B cell (primary cell): ENCODE measurements at regions not wholly inside any gene's neighbourhood (a gene's known extent, or its start where the extent isn't known, plus 50 kb on each side); places are given as distances from the start of the nearest gene placed in this dataset.

Experiments used
- ATAC-seq: fragments of 200-7000 bp; cut with Tn5 transposase; one replicate; pipeline ENCODE4 v1.10.0; 2021; ENCODE audit warnings: low read depth, mild to moderate bottlenecking, moderate number of reproducible peaks, moderate library complexity
- CTCF ChIA-PET: fragments of 350-600 bp; sonication (Branson Sonifier 250); formaldehyde crosslinking; loops from one replicate; lab custom pipeline; 2021; ENCODE audit warnings: antibody characterized with exemption, inconsistent platforms; lab: Charles Lee
- POLR2A ChIA-PET: fragments of 350-600 bp; sonication (Branson Sonifier 250); formaldehyde crosslinking; loops from one replicate; lab custom pipeline; 2021; ENCODE audit warnings: antibody characterized with exemption; lab: Charles Lee
- DNase-seq: peaks from one replicate; pipeline ENCODE4 v3.0.0; 2013
- H2AFZ ChIP-seq: 2 replicates; pipeline ENCODE4 v1.6.1; 2012; ENCODE audit warnings: mild to moderate bottlenecking, low read depth, low read length; ENCODE audit not compliant: insufficient read depth, poor library complexity, severe bottlenecking
- H3K27ac ChIP-seq, 2 donors: 1 replicate in 1 of 2; 2 replicates in 1 of 2; pipeline ENCODE4 v1.5.1; 2012 to 2013; ENCODE audit warnings: low read length in 2 of 2, mild to moderate bottlenecking in 2 of 2, moderate library complexity in 1 of 2
- H3K27me3 ChIP-seq, 4 experiments: fragments of 200-600 bp in 1 of 4; sonication (generic) in 1 of 4; replicated peaks in 1 of 4; 1 replicate in 2 of 4; 2 replicates in 2 of 4; pipeline versions ENCODE4 v1.6.1 to v1.7.0; 2013 to 2016; ENCODE audit warnings: low read length in 3 of 4, mild to moderate bottlenecking in 2 of 4, mixed read lengths in 1 of 4, moderate library complexity in 1 of 4; ENCODE audit not compliant: insufficient read depth in 4 of 4, control insufficient read depth in 3 of 4; ENCODE audit errors: control extremely low read depth in 1 of 4
- H3K36me3 ChIP-seq, 2 experiments: replicated peaks in 1 of 2; 1 replicate in 1 of 2; 2 replicates in 1 of 2; pipeline versions ENCODE4 v1.6.1 to v1.7.1; 2013; ENCODE audit warnings: low read length in 1 of 2; ENCODE audit not compliant: insufficient read depth in 2 of 2, control insufficient read depth in 1 of 2; ENCODE audit errors: control extremely low read depth in 1 of 2, extremely low read depth in 1 of 2
- H3K4me1 ChIP-seq, 2 donors: fragments of 200-600 bp in 1 of 2; sonication (generic) in 1 of 2; 1 replicate in 1 of 2; 2 replicates in 1 of 2; pipeline versions ENCODE4 v1.5.1 to v1.6.1; 2013 to 2017; ENCODE audit warnings: low read length in 2 of 2; ENCODE audit not compliant: control insufficient read depth in 2 of 2, insufficient read depth in 2 of 2
- H3K4me2 ChIP-seq: replicated peaks from 2 replicates; pipeline ENCODE3; 2012; ENCODE audit warnings: mild to moderate bottlenecking, low read depth, low read length; ENCODE audit not compliant: poor library complexity, severe bottlenecking
- H3K4me3 ChIP-seq, 5 experiments: fragments of 200-600 bp in 1 of 5; sonication (generic) in 1 of 5; 1 replicate in 3 of 5; 2 replicates in 2 of 5; pipeline versions ENCODE4 v1.5.1 to v1.7.0; 2011 to 2016; ENCODE audit warnings: low read length in 4 of 5, mild to moderate bottlenecking in 4 of 5, low read depth in 2 of 5, control low read depth in 1 of 5, moderate library complexity in 1 of 5; ENCODE audit not compliant: insufficient read depth in 1 of 5; ENCODE audit errors: control extremely low read depth in 1 of 5, extremely low read depth in 1 of 5
- H3K79me2 ChIP-seq: fragments of 200-600 bp; sonication (generic); one replicate; pipeline ENCODE4 v1.6.0; 2016; ENCODE audit warnings: low read length; ENCODE audit not compliant: control insufficient read depth, insufficient read depth
- H3K9ac ChIP-seq: fragments of 200-600 bp; sonication (generic); 2 replicates; pipeline ENCODE4 v1.6.1; 2017; ENCODE audit warnings: mild to moderate bottlenecking, low read length, moderate library complexity
- H3K9me3 ChIP-seq, 3 donors: one replicate each; pipeline versions ENCODE4 v1.6.1 to v1.7.1; 2013; ENCODE audit warnings: low read length in 2 of 3; ENCODE audit not compliant: control insufficient read depth in 2 of 3, insufficient read depth in 1 of 3; ENCODE audit errors: control extremely low read depth in 1 of 3
- H4K20me1 ChIP-seq: 2 replicates; pipeline ENCODE4 v1.6.0; 2012; ENCODE audit warnings: mild to moderate bottlenecking, low read length; ENCODE audit not compliant: insufficient read depth, control insufficient read depth, poor library complexity, severe bottlenecking
- H3K27ac Mint-ChIP-seq: one replicate; pipeline ENCODE4 v1.8.0; 2021; ENCODE audit warnings: mixed read lengths
- H3K27me3 Mint-ChIP-seq: one replicate; pipeline ENCODE4 v1.8.0; 2021; ENCODE audit warnings: mixed read lengths
- H3K4me1 Mint-ChIP-seq: one replicate; pipeline ENCODE4 v1.8.0; 2021; ENCODE audit warnings: mixed read lengths
- H3K4me3 Mint-ChIP-seq: one replicate; pipeline ENCODE4 v1.8.0; 2021; ENCODE audit warnings: mixed read lengths
- H3K9me3 Mint-ChIP-seq: one replicate; pipeline ENCODE4 v1.8.0; 2022; ENCODE audit warnings: mixed read lengths; ENCODE audit not compliant: insufficient read depth
- EZH2 ChIP-seq: IDR thresholded peaks from 2 replicates; pipeline ENCODE4 v1.6.1; 2012; ENCODE audit warnings: borderline replicate concordance, low read depth, mild to moderate bottlenecking, moderate library complexity, low read length; ENCODE audit not compliant: insufficient read depth, poor library complexity, severe bottlenecking
- WGBS: methylation state at CpG from one replicate; pipeline ENCODE4 v1.1.5; 2013; ENCODE audit warnings: missing lambda C conversion rate; ENCODE audit not compliant: insufficient coverage; 5-methylcytosine and 5-hydroxymethylcytosine counted together
- intact Hi-C: fragments of 100-400 bp; cut with micrococcal nuclease; formaldehyde crosslinking; loops from one replicate; pipeline ENCODE4 v1.10.0; 2022
- TF ChIP-seq, protein P1 (sequence below): fragments of 200-600 bp; IDR thresholded peaks from one replicate; pipeline ENCODE4 v1.8.0; 2022; ENCODE audit warnings: antibody characterized with exemption, mild to moderate bottlenecking

DNA sequence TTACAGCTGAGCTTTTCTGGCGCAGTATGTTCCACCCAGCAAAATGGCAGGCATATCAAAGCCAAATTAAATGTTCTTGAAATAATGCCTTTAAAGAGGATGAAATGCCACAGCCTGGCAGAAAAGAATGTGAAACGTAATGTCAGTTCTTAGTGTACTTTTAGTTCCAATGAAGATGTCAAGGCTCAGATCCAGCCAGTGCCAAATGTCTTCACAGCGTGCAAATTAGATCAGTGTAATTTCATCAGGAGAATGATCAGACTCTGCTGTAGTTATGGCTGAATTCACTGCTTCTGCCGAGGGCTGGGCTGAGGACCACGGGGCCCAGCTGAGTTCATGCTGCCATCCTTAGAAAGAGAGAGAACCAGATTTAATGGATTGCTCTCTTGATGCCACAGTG, 78.7 kb upstream of the ITGA4 start:
- ChIA-PET CTCF (no interaction called here), POLR2A (no interaction called here)
- peaks cover 0 to 4% (median 0%) of the 10 kb centered on the region in 3 donors for H3K9me3 ChIP-seq
- Mint-ChIP-seq H3K9me3 (no peaks in the 10 kb centered on the region), H3K27ac (no peak overlapping the region), H3K4me1 (peaks cover 42% of the 10 kb centered on the region), H3K27me3 (no peaks in the 10 kb centered on the region), H3K4me3 (no peak overlapping the region)
- no peak overlapping the region for H3K9ac ChIP-seq
- H4K20me1 ChIP-seq: no peaks in the 10 kb centered on the region
- TF ChIP-seq, protein P1, sequence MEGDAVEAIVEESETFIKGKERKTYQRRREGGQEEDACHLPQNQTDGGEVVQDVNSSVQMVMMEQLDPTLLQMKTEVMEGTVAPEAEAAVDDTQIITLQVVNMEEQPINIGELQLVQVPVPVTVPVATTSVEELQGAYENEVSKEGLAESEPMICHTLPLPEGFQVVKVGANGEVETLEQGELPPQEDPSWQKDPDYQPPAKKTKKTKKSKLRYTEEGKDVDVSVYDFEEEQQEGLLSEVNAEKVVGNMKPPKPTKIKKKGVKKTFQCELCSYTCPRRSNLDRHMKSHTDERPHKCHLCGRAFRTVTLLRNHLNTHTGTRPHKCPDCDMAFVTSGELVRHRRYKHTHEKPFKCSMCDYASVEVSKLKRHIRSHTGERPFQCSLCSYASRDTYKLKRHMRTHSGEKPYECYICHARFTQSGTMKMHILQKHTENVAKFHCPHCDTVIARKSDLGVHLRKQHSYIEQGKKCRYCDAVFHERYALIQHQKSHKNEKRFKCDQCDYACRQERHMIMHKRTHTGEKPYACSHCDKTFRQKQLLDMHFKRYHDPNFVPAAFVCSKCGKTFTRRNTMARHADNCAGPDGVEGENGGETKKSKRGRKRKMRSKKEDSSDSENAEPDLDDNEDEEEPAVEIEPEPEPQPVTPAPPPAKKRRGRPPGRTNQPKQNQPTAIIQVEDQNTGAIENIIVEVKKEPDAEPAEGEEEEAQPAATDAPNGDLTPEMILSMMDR: no peak
- no peak for TF ChIP-seq EZH2
- no peaks in the 10 kb centered on the region for H3K36me3 ChIP-seq
- no peak for ATAC-seq
- H3K27me3 ChIP-seq: no peaks in the 10 kb centered on the region
- no peaks in the 10 kb centered on the region for H3K79me2 ChIP-seq
- peaks cover 15 to 19% of the 10 kb centered on the region in 2 donors for H3K4me1 ChIP-seq
- H3K4me2 ChIP-seq: no peak overlapping the region
- WGBS: 100% methylated on average over 5 of the region's 5 CpGs
- intact Hi-C loops: no loop called here
- DNase-seq: no peak
- no peak overlapping the region for H3K27ac ChIP-seq
- no peak overlapping the region for H2AFZ ChIP-seq
- H3K4me3 ChIP-seq: no peak overlapping the region

DNA sequence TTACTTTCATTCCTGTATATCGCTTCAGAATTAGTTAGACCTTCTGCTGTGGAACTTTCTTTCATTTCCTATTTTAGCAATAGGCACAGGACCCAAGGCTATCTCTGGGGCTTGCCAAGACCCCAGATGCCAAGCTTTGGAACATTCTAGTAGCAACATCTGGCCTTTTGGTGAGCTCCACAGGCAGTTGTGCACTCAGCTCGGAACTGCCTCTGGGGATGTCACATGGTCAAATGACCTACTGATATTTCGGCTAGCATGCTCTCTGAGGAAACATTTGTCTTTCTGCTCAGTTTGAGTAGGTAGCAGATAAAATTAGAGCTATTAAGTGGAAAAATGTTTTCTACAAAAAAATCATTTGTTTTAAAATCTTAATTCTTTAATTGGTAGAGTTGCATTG, 76.6 kb upstream of the ITGA4 start:
- H3K9me3 Mint-ChIP-seq: no peaks in the 10 kb centered on the region
- intact Hi-C loops: loop anchor here (5.0 kb wide), 1 partner anchor 37 kb away; no protein-coding TSS in a partner anchor
- no peak for ATAC-seq

More for the DNA sequence above, 76.6 kb upstream of the ITGA4 start:
- POLR2A ChIA-PET: no interaction called here
- no peak for TF ChIP-seq EZH2
- TF ChIP-seq, protein P1: no peak
- H3K4me3 Mint-ChIP-seq: no peak overlapping the region
- CTCF ChIA-PET: interaction anchor here (0.9 to 1.4 kb wide), 3 partner anchors 9 to 77 kb away, joined by 3 read pairs; partner anchors contain the start of gene ITGA4
- no peak overlapping the region for H3K4me2 ChIP-seq
- H4K20me1 ChIP-seq: no peaks in the 10 kb centered on the region
- no peak overlapping the region for H3K27ac ChIP-seq
- H3K9ac ChIP-seq: no peak overlapping the region
- no peaks in the 10 kb centered on the region for H3K27me3 ChIP-seq
- 56% methylated on average over 2 of the region's 3 CpGs for WGBS
- H3K27me3 Mint-ChIP-seq: no peaks in the 10 kb centered on the region
- peaks cover 0 to 4% (median 0%) of the 10 kb centered on the region in 3 donors for H3K9me3 ChIP-seq
- H3K27ac Mint-ChIP-seq: no peak overlapping the region
- no peak for DNase-seq
- H3K4me1 Mint-ChIP-seq: peaks cover 31% of the 10 kb centered on the region
- no peaks in the 10 kb centered on the region for H3K79me2 ChIP-seq
- H3K4me1 ChIP-seq: peaks cover 5 to 12% of the 10 kb centered on the region in 2 donors
- H2AFZ ChIP-seq: no peak overlapping the region
- H3K4me3 ChIP-seq: no peak overlapping the region
- no peaks in the 10 kb centered on the region for H3K36me3 ChIP-seq
